Activated naive CD4-positive, alpha-beta T cell treated with anti-CD3 and anti-CD28 coated beads, Interleukin-2, amount 50 U/mL, for 24 hours (primary cell): ENCODE measurements at regions not wholly inside any gene's neighbourhood (a gene's known extent, or its start where the extent isn't known, plus 50 kb on each side); places are given as distances from the start of the nearest gene placed in this dataset.
"Not testable (repeated sequence)": the region's sequence is repeated elsewhere in the genome, so short reads cannot be mapped to it uniquely, and the experiment has no call there.

ENCODE experiments used
- H3K27ac Mint-ChIP-seq: one replicate; pipeline ENCODE4 v1.8.0; 2021; ENCODE audit warnings: mild to moderate bottlenecking, mixed read lengths
- H3K27me3 Mint-ChIP-seq: one replicate; pipeline ENCODE4 v1.8.0; 2021; ENCODE audit warnings: mixed read lengths
- H3K36me3 Mint-ChIP-seq: one replicate; pipeline ENCODE4 v1.8.0; 2021; ENCODE audit warnings: mixed read lengths
- H3K4me1 Mint-ChIP-seq: one replicate; pipeline ENCODE4 v1.8.0; 2021; ENCODE audit warnings: mixed read lengths
- H3K4me3 Mint-ChIP-seq: one replicate; pipeline ENCODE4 v1.8.0; 2021; ENCODE audit warnings: mild to moderate bottlenecking, mixed read lengths
- H3K9me3 Mint-ChIP-seq: one replicate; pipeline ENCODE4 v1.8.0; 2021; ENCODE audit warnings: mixed read lengths

GRCh38 chr1:146581229-146581628, 352.4 kb upstream of the NOTCH2NLA start:
- H3K4me1 Mint-ChIP-seq, H3K36me3 Mint-ChIP-seq, H3K27me3 Mint-ChIP-seq, H3K9me3 Mint-ChIP-seq, H3K4me3 Mint-ChIP-seq, H3K27ac Mint-ChIP-seq: not testable (repeated sequence)

GRCh38 chr1:146567541-146567940, 338.7 kb upstream of the NOTCH2NLA start:
- not testable (repeated sequence) for H3K27me3 Mint-ChIP-seq, H3K36me3 Mint-ChIP-seq, H3K4me3 Mint-ChIP-seq

DNA sequence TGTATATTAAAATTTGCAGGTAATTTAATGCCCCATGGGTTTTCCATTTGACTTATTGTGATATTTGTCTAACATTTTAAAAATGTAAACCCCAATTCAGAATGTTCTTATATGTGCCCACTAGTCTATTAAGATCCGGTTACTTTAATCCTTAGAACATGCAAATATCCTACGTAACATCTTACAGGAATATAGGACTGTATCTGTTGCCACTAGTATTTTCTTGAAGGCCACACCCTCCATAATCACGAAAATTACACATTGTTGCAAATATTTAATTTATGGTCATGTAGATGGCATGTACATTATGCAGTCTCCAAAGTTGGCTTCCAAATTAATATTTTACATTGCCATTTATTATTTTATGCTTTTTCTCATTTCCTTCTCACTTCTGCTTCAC, 329.2 kb upstream of the NOTCH2NLA start:
- not testable (repeated sequence) for H3K4me1 Mint-ChIP-seq, H3K9me3 Mint-ChIP-seq, H3K27me3 Mint-ChIP-seq, H3K4me3 Mint-ChIP-seq, H3K36me3 Mint-ChIP-seq, H3K27ac Mint-ChIP-seq

More at GRCh38 chr1:146567541-146567940, 338.7 kb upstream of the NOTCH2NLA start:
- not testable (repeated sequence) for H3K9me3 Mint-ChIP-seq, H3K4me1 Mint-ChIP-seq, H3K27ac Mint-ChIP-seq

- H3K4me3 Mint-ChIP-seq: not testable (repeated sequence)
Observed at GRCh38 chr1:146556405-146556804, 327.6 kb upstream of the NOTCH2NLA start.

GRCh38 chr1:146552414-146552813, 323.6 kb upstream of the NOTCH2NLA start:
- not testable (repeated sequence) for H3K4me1 Mint-ChIP-seq, H3K27me3 Mint-ChIP-seq, H3K36me3 Mint-ChIP-seq, H3K9me3 Mint-ChIP-seq, H3K27ac Mint-ChIP-seq, H3K4me3 Mint-ChIP-seq

More at GRCh38 chr1:146556405-146556804, 327.6 kb upstream of the NOTCH2NLA start:
- H3K27me3 Mint-ChIP-seq, H3K4me1 Mint-ChIP-seq, H3K27ac Mint-ChIP-seq, H3K9me3 Mint-ChIP-seq, H3K36me3 Mint-ChIP-seq: not testable (repeated sequence)

DNA sequence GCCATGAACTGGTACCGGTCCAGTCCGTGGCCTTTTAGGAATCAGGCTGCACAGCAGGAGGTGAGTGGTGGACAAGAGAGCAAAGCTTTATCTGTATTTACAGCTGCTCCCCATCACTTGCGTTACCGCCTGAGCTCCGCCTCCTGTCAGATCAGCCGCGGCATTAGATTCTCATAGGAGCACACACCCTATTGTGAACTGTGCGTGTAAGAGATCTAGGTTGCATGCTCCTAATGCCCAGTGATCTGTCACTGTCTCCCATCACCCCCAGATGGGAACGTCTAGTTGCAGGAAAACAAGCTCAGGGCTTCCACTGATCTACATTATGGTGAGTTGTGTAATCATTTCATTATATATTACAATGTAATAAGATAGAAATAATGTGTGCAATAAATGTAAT, 319.9 kb upstream of the NOTCH2NLA start:
- not testable (repeated sequence) for H3K36me3 Mint-ChIP-seq, H3K9me3 Mint-ChIP-seq, H3K27ac Mint-ChIP-seq, H3K4me3 Mint-ChIP-seq, H3K4me1 Mint-ChIP-seq, H3K27me3 Mint-ChIP-seq

DNA sequence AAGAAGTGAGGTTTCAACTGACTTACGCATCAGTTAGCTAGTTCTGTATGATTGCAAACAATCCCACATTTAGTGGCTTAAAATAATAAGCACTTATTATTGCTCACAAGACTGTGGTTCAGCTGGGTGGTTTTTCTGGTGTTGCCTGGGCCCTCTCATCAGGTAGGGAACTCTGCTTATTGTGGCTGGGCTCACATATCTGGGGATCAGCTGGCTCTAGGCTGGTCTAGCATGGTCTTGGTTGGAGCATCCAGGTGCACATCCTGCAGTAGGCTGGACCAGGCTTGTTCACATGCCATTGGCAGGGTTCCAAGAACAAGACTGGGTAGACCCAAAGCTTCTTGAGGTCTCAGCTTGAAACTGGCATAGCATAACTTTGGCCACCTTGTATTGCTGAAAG, 317.4 kb upstream of the NOTCH2NLA start:
- H3K27ac Mint-ChIP-seq, H3K36me3 Mint-ChIP-seq, H3K27me3 Mint-ChIP-seq: not testable (repeated sequence)

DNA sequence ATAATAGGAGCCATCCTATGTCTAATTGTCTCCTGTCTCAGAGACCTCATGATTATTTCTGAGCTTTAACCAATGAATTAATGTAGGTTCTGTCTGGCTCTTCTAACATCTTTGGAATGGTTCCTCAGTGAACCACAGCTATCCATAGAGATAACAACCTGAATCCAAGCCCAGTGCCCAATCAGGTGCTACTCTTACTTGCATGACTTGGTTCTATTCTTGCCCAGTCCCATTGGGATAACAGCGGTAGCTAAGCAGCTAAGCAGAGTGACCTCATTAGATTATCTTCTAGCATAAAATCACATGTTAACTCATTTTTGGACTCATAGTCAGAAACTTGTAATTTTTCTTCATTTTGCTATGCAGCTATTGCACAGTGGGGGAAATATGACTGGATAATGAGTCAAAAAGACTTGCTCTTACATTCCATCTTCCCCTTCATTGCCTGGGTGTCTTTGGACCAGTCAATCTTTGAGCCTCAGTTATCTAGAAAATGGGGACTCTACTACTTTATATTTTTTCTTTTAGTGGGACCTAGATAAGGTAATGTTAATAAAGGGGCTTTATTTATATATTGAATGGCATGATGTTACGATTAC, 309.1 kb upstream of the NOTCH2NLA start:
- H3K9me3 Mint-ChIP-seq, H3K4me1 Mint-ChIP-seq, H3K27me3 Mint-ChIP-seq, H3K4me3 Mint-ChIP-seq, H3K27ac Mint-ChIP-seq, H3K36me3 Mint-ChIP-seq: not testable (repeated sequence)

More for the DNA sequence above, 317.4 kb upstream of the NOTCH2NLA start:
- H3K9me3 Mint-ChIP-seq, H3K4me3 Mint-ChIP-seq, H3K4me1 Mint-ChIP-seq: not testable (repeated sequence)

DNA sequence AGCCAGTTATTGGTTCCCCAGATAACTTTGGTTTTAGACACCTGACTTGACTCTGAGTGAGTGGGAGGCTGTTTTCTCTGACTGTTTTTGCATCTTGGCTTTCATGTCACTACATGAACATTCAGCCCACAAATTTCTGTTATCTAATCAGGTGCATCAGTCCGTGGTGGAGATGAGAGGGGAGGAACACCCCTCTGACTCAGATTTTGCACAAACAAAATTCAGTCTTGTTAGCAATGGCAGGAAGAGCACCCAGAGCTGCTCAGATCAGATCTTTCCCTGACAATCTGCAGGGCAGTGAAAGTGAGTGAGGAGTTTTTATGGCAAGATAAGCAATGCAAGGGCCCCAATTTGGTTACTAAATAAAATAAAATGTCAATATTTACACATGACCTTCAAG, 307.2 kb upstream of the NOTCH2NLA start:
- H3K4me1 Mint-ChIP-seq, H3K9me3 Mint-ChIP-seq, H3K4me3 Mint-ChIP-seq, H3K27ac Mint-ChIP-seq, H3K27me3 Mint-ChIP-seq, H3K36me3 Mint-ChIP-seq: not testable (repeated sequence)

DNA sequence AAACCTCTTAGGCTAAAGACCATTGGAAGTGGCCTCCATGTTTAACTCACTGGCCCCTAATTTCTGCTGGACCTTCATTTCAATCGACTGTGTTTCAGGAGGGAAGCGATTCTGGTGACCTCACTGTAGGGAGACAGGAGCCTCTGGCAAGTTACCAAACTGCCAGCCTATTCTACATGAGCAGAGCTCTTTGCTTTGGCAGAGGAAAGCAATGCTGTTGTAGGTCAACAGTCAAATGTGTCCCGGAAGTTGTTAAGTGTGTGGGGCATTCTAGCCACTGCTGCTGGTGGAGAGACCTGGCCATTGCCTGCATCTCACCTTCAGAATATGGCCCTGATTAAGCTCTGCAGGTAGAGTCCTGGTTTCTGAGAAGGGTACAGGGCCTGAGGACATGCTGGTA, 306.8 kb upstream of the NOTCH2NLA start:
- not testable (repeated sequence) for H3K4me3 Mint-ChIP-seq, H3K36me3 Mint-ChIP-seq, H3K9me3 Mint-ChIP-seq

GRCh38 chr1:146530958-146531357, 302.1 kb upstream of the NOTCH2NLA start:
- H3K36me3 Mint-ChIP-seq, H3K27me3 Mint-ChIP-seq, H3K4me3 Mint-ChIP-seq, H3K27ac Mint-ChIP-seq, H3K9me3 Mint-ChIP-seq, H3K4me1 Mint-ChIP-seq: not testable (repeated sequence)

More for the DNA sequence above, 306.8 kb upstream of the NOTCH2NLA start:
- H3K27me3 Mint-ChIP-seq, H3K4me1 Mint-ChIP-seq, H3K27ac Mint-ChIP-seq: not testable (repeated sequence)

DNA sequence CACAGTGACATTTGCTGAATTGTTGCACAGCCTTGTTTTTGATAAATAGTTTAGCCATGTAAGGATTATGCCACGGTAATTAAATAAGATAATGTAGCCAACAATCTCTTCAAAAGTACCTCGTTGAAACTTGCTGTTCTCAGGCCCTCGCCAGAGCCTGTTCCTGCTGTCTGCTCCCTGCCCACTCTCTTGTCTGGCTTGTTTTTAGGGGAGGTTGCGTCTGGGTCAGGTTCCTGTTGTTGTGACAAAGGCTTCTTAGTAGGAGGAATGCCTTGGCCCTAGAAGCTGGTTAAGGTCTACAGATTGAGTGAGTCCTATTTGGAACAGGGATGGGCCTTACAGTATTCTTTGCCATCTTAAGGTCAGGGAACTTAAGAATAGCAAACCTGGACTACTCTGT, 294.0 kb upstream of the NOTCH2NLA start:
- H3K9me3 Mint-ChIP-seq, H3K36me3 Mint-ChIP-seq, H3K4me1 Mint-ChIP-seq, H3K4me3 Mint-ChIP-seq, H3K27me3 Mint-ChIP-seq, H3K27ac Mint-ChIP-seq: not testable (repeated sequence)

GRCh38 chr1:146522345-146522744, 293.5 kb upstream of the NOTCH2NLA start:
- not testable (repeated sequence) for H3K9me3 Mint-ChIP-seq, H3K4me1 Mint-ChIP-seq, H3K27me3 Mint-ChIP-seq, H3K4me3 Mint-ChIP-seq, H3K27ac Mint-ChIP-seq, H3K36me3 Mint-ChIP-seq

DNA sequence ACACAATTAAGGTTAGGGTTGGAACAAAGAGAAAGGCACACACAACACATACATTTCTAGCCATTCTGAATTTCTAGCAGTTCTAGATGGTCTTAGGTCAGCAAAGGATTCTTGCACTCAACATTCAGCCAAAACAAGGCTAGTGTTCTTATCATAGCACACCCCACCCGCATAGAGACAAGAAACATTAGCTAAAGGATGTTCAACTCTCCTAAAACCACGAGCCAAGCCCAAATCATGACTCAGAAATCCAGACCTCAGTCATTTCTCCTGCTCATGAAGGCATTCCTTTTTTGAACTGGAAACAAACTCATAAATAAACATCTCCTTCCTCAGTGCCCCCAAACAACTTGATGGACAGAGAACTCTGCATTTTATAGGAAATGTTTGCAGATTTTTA, 293.0 kb upstream of the NOTCH2NLA start:
- not testable (repeated sequence) for H3K9me3 Mint-ChIP-seq, H3K4me3 Mint-ChIP-seq, H3K4me1 Mint-ChIP-seq, H3K27me3 Mint-ChIP-seq, H3K36me3 Mint-ChIP-seq, H3K27ac Mint-ChIP-seq

- H3K4me1 Mint-ChIP-seq, H3K27ac Mint-ChIP-seq: not testable (repeated sequence)
Observed at GRCh38 chr1:146513754-146514153, 284.9 kb upstream of the NOTCH2NLA start.

GRCh38 chr1:146511047-146511777, 282.4 kb upstream of the NOTCH2NLA start:
- not testable (repeated sequence) for H3K4me1 Mint-ChIP-seq, H3K27me3 Mint-ChIP-seq, H3K27ac Mint-ChIP-seq, H3K36me3 Mint-ChIP-seq, H3K9me3 Mint-ChIP-seq, H3K4me3 Mint-ChIP-seq

More at GRCh38 chr1:146513754-146514153, 284.9 kb upstream of the NOTCH2NLA start:
- H3K9me3 Mint-ChIP-seq, H3K27me3 Mint-ChIP-seq, H3K4me3 Mint-ChIP-seq, H3K36me3 Mint-ChIP-seq: not testable (repeated sequence)

- not testable (repeated sequence) for H3K27ac Mint-ChIP-seq, H3K27me3 Mint-ChIP-seq, H3K4me1 Mint-ChIP-seq, H3K36me3 Mint-ChIP-seq, H3K4me3 Mint-ChIP-seq, H3K9me3 Mint-ChIP-seq
Observed at GRCh38 chr1:146510248-146510983, 281.6 kb upstream of the NOTCH2NLA start.
